Cardiac fibroblast (primary cell): ENCODE measurements at regions not wholly inside any gene's neighbourhood (a gene's known extent, or its start where the extent isn't known, plus 50 kb on each side); places are given as distances from the start of the nearest gene placed in this dataset.
A peak's percentile ranks its signal among the peaks of the same experiment; 100 is the strongest.

Source experiments
- DNase-seq, 2 donors: peaks; one replicate each; pipeline versions ENCODE4 v3.0.0 to v3.0.0-alpha.2; 2010; ENCODE audit warnings: low read depth in 2 of 2
- H3K4me3 ChIP-seq, 2 donors: replicated peaks in 1 of 2; 1 replicate in 1 of 2; 2 replicates in 1 of 2; pipeline ENCODE4 v1.5.1; 2011; ENCODE audit warnings: low read depth in 2 of 2, low read length in 2 of 2, mild to moderate bottlenecking in 2 of 2, moderate library complexity in 1 of 2
- TF ChIP-seq, protein P1 (sequence below): IDR thresholded peaks from one replicate; pipeline ENCODE4 v1.5.1; 2011; ENCODE audit warnings: low read depth, mild to moderate bottlenecking, low read length, inconsistent platforms

DNA sequence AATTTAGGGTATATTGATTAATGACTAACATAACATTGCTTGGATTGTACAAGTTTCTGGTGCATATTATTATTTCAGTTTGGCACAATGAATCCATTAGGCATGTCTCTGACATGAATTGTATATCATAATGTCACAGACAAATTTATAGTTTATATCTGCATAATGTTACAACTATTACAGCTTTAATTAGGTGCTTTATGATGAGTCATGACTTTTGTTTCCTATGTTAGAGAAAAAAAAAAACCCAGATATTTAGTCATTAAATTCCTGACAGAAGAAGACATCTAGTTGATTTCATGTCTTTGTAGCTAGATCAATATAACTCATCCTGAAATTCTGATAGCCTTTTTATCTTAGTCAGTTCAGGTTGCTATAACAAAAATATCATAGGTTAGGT is 385.7 kb upstream of the EPHA5 start:
- no peak overlapping the region for H3K4me3 ChIP-seq
- TF ChIP-seq, protein P1, sequence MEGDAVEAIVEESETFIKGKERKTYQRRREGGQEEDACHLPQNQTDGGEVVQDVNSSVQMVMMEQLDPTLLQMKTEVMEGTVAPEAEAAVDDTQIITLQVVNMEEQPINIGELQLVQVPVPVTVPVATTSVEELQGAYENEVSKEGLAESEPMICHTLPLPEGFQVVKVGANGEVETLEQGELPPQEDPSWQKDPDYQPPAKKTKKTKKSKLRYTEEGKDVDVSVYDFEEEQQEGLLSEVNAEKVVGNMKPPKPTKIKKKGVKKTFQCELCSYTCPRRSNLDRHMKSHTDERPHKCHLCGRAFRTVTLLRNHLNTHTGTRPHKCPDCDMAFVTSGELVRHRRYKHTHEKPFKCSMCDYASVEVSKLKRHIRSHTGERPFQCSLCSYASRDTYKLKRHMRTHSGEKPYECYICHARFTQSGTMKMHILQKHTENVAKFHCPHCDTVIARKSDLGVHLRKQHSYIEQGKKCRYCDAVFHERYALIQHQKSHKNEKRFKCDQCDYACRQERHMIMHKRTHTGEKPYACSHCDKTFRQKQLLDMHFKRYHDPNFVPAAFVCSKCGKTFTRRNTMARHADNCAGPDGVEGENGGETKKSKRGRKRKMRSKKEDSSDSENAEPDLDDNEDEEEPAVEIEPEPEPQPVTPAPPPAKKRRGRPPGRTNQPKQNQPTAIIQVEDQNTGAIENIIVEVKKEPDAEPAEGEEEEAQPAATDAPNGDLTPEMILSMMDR = no peak
- DNase-seq = no peak

DNA sequence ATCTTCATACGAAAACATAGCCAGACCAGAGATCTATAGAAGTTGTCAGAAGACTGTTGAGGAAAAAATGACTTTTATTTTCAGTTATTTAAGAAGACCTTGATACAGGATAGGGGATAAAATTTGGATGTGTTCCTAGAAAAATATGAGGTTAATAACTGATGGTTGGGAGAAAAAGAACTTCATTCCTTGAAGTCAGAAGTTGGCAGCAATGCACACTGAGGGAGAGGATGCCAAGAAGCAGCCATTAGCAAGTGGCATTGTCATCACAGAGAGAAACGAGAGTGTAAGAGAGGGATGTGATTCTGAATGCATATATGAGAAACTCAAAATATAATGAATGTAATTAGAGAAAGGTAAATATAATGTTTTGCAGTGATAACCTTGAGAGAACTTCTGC is 382.1 kb upstream of the EPHA5 start:
- peak in 1 of 2 donors; percentile 44 for DNase-seq
- TF ChIP-seq, protein P1 = no peak
- H3K4me3 ChIP-seq = no peak overlapping the region

DNA sequence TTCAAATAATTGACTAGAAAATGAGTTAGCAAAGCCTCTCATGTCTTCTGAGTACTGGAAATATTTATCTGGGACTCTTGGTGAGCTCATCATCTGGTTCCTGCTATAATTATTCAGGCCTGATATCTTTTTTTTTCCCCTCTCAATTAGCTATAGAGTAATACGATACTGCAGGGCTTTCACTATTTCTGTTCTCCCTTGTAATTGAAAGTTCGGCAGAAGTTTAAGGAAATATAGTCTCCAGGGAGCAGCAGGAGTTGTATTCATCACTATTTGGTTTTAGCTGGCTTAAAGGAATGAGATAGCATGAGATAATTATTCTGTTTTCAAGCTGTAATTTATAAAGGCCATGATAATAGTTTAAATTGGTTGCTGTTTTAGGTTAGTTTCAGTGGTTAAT is 378.6 kb upstream of the EPHA5 start:
- peak; percentile 27 to 39 for DNase-seq
- TF ChIP-seq, protein P1 = no peak
- H3K4me3 ChIP-seq = no peak overlapping the region

DNA sequence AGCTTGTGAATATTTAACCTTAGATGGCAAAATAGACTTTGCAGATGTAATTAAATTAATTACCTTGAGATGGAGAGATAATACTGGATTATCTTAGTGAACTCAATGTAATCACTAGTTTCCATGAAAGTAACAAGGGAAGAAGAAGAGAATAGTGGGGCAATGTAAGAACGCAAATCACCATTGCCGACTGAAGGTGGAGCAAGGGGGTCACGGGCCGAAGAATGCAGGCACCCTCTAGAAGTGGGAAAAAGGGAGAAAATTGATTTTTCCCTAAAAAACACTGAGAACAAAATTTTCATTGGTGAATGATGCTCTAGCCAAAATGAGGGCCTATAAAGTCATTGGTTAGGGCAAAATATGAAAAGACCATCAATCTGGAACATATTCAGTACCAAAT is 375.6 kb upstream of the EPHA5 start:
- DNase-seq = no peak
- TF ChIP-seq, protein P1 = no peak
- no peak overlapping the region for H3K4me3 ChIP-seq

DNA sequence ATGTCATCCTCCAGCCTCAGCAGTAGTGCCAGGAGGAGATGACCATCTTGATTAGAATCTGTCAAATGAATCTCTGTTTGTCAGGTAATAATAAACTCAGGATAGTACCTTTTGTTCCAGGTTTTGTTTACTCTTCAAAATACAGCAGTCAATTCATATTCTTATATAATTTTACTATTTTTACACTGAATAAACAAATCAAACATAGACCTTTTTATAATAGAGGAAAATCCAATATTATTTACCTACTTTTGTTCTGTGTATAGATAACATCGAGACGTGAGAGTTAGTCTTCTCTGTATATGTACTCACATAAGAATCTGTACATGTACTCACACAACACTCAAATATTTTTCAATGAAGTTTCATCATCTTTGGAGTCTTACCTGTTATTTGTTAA is 365.4 kb upstream of the EPHA5 start:
- no peak for DNase-seq
- TF ChIP-seq, protein P1 = no peak
- no peak overlapping the region for H3K4me3 ChIP-seq

DNA sequence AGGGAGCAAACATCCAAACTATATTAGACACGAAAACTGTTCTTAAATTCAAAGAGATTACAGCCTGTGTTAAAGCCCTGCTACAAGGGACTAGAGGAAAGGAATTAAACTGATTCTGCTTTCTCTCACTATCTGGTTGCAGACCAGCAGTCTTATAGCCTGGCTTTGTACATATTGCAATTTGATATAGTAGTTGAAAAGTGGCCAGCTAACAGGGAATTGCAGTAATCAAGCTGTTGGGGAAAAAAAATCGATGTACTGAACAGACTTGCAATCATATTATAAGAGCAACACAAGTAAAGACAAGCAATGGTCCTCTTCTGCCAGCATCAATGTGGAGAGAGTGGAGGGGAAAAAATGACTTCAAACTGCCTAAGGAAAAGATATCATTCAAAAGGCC is 364.4 kb upstream of the EPHA5 start:
- TF ChIP-seq, protein P1 = no peak
- H3K4me3 ChIP-seq = no peak overlapping the region
- DNase-seq = peak in 1 of 2 donors; percentile 1

DNA sequence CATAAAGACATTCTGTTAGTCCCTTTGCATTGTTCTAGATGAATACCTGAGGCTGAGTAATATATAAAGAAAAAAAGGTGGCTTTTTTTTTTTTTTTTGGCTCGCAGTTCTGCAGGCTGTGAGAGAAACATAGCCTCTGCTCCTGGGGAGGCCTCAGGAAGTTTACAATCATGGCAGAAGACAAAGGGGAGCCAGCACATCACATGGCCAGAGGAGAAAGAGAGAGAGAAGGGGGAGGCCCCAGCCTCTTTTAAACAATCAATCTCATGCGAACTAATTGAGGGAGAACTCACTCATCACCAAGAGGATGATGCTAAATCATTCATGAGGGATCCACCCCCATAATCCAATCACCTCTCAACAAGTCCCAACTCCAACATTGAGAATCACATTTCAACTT is 364.0 kb upstream of the EPHA5 start:
- TF ChIP-seq, protein P1 = no peak
- H3K4me3 ChIP-seq = no peak overlapping the region

More for the DNA sequence above, 364.0 kb upstream of the EPHA5 start:
- DNase-seq = no peak
